SK-N-SH (cell line): ENCODE measurements at regions not wholly inside any gene's neighbourhood (a gene's known extent, or its start where the extent isn't known, plus 50 kb on each side); places are given as distances from the start of the nearest gene placed in this dataset.

Source experiments
- CTCF ChIA-PET: fragments of 300-600, 350-600 bp; formaldehyde crosslinking; extraction: SDS; loops from one replicate; lab custom pipeline; 2021; lab: Yijun Ruan, JAX
- POLR2A ChIA-PET: fragments of 350-600 bp; sonication (Branson Sonifier 250); formaldehyde crosslinking; extraction: SDS; loops from one replicate; lab custom pipeline; 2020; ENCODE audit warnings: antibody characterized with exemption, inconsistent platforms; lab: Yijun Ruan, JAX
- DNase-seq: peaks from one replicate; pipeline ENCODE4 v3.0.0; 2012
- H2AFZ ChIP-seq: fragments of 200-600 bp; sonication (generic); 2 replicates; pipeline ENCODE4 v1.8.1; 2016; ENCODE audit warnings: antibody characterized with exemption, mild to moderate bottlenecking, low read depth
- H3F3A ChIP-seq: fragments of 200-600 bp; sonication (generic); replicated peaks from 2 replicates; pipeline ENCODE3; 2016; ENCODE audit warnings: antibody characterized with exemption, mild to moderate bottlenecking; ENCODE audit not compliant: insufficient read depth
- H3K27ac ChIP-seq, 2 experiments: fragments of 200-500 bp in 1 of 2; fragments of 200-600 bp in 1 of 2; sonication (Bioruptor generic) in 1 of 2; sonication (generic), shearing (Covaris generic) in 1 of 2; 2 replicates each; pipeline versions ENCODE4 v1.5.1 to v1.6.1; 2014 to 2016; ENCODE audit warnings: low read depth in 2 of 2, inconsistent platforms in 1 of 2, low read length in 1 of 2, mild to moderate bottlenecking in 1 of 2, mixed read lengths in 1 of 2
- H3K27me3 ChIP-seq: fragments of 200-600 bp; sonication (generic), shearing (Covaris generic); 2 replicates; pipeline ENCODE4 v1.6.1; 2016; ENCODE audit warnings: mixed run types; ENCODE audit not compliant: insufficient read depth
- H3K36me3 ChIP-seq, 2 experiments: fragments of 200-500 bp in 1 of 2; fragments of 200-600 bp in 1 of 2; sonication (Bioruptor generic) in 1 of 2; sonication (generic) in 1 of 2; replicated peaks in 1 of 2; 2 replicates each; pipeline versions ENCODE3 to v1.5.1; 2014 to 2016; ENCODE audit warnings: low read length in 1 of 2, mild to moderate bottlenecking in 1 of 2; ENCODE audit not compliant: insufficient read depth in 2 of 2, control insufficient read depth in 1 of 2
- H3K4me1 ChIP-seq, 2 experiments: fragments of 200-500 bp in 1 of 2; fragments of 200-600 bp in 1 of 2; sonication (Bioruptor generic) in 1 of 2; sonication (generic), shearing (Covaris generic) in 1 of 2; 2 replicates each; pipeline versions ENCODE4 v1.5.1 to v1.6.1; 2014 to 2016; ENCODE audit warnings: low read depth in 1 of 2, low read length in 1 of 2, mixed run types in 1 of 2; ENCODE audit not compliant: insufficient read depth in 2 of 2, control insufficient read depth in 1 of 2
- H3K4me2 ChIP-seq: fragments of 200-600 bp; sonication (generic), shearing (Covaris generic); 2 replicates; pipeline ENCODE4 v1.6.1; 2017; ENCODE audit warnings: mixed run types
- H3K4me3 ChIP-seq, 2 experiments: fragments of 200-500 bp in 1 of 2; fragments of 200-600 bp in 1 of 2; sonication (Bioruptor generic) in 1 of 2; sonication (generic), shearing (Covaris generic) in 1 of 2; 2 replicates each; pipeline versions ENCODE4 v1.5.1 to v1.8.1; 2014 to 2016; ENCODE audit warnings: low read depth in 2 of 2, inconsistent platforms in 1 of 2, low read length in 1 of 2, mild to moderate bottlenecking in 1 of 2, mixed read lengths in 1 of 2, moderate library complexity in 1 of 2
- H3K79me2 ChIP-seq: fragments of 200-600 bp; sonication (generic); 2 replicates; pipeline ENCODE4 v1.8.1; 2017; ENCODE audit warnings: mild to moderate bottlenecking; ENCODE audit not compliant: insufficient read depth
- H3K9ac ChIP-seq: fragments of 200-600 bp; sonication (generic); 2 replicates; pipeline ENCODE4 v1.6.1; 2017; ENCODE audit warnings: mixed run types
- H3K9me2 ChIP-seq: fragments of 200-600 bp; sonication (generic); 2 replicates; pipeline ENCODE4 v1.6.1; 2017; ENCODE audit warnings: mixed run types
- H3K9me3 ChIP-seq: fragments of 200-600 bp; sonication (generic); 2 replicates; pipeline ENCODE4 v1.6.1; 2017; ENCODE audit warnings: mixed run types, mild to moderate bottlenecking, moderate library complexity
- H4K20me1 ChIP-seq: fragments of 200-600 bp; sonication (generic); 2 replicates; pipeline ENCODE4 v1.6.1; 2017; ENCODE audit warnings: mild to moderate bottlenecking, mixed run types; ENCODE audit not compliant: insufficient read depth
- CTCF ChIP-seq: fragments of 200-600 bp; sonication (generic); IDR thresholded peaks from 2 replicates; pipeline ENCODE4 v1.6.1; 2017; ENCODE audit warnings: antibody characterized with exemption, mild to moderate bottlenecking, moderate library complexity
- FOXJ3 ChIP-seq: sonication (generic); formaldehyde crosslinking; IDR thresholded peaks from 2 replicates; pipeline ENCODE4 v1.5.1; 2020; ENCODE audit warnings: mild to moderate bottlenecking, missing genetic modification reagents
- GABPA ChIP-seq: IDR thresholded peaks from 2 replicates; pipeline ENCODE4 v1.4.0; 2012; ENCODE audit warnings: low read depth, mild to moderate bottlenecking
- GATA2 ChIP-seq: sonication (generic); formaldehyde crosslinking; IDR thresholded peaks from 2 replicates; pipeline ENCODE4 v1.5.0; 2020; ENCODE audit warnings: mild to moderate bottlenecking, missing genetic modification reagents
- PBX3 ChIP-seq: IDR thresholded peaks from 2 replicates; pipeline ENCODE4; 2012
- RAD21 ChIP-seq: IDR thresholded peaks from 2 replicates; pipeline ENCODE4 v1.6.1; 2012; ENCODE audit warnings: mild to moderate bottlenecking, low read length
- REST ChIP-seq: IDR thresholded peaks from 2 replicates; pipeline ENCODE4 v1.6.1; 2012; ENCODE audit warnings: mild to moderate bottlenecking, low read depth, low read length, moderate library complexity
- SMC3 ChIP-seq: IDR thresholded peaks from 2 replicates; pipeline ENCODE4 v1.6.1; 2012; ENCODE audit warnings: low read depth, low read length, improper control_type of control experiment
- TAF1 ChIP-seq: IDR thresholded peaks from 2 replicates; pipeline ENCODE4 v1.6.1; 2012; ENCODE audit warnings: low read depth, mild to moderate bottlenecking, low read length, moderate library complexity, borderline replicate concordance
- WGBS: methylation state at CpG from one replicate; pipeline ENCODE4 v1.1.6; 2017; ENCODE audit warnings: low lambda C conversion rate; 5-methylcytosine and 5-hydroxymethylcytosine counted together

- TF ChIP-seq GATA2 (CRISPR knock-in tag) (no peak), TAF1 (no peak), REST (no peak), PBX3 (no peak), GABPA (no peak)
- no peaks in the 10 kb centered on the region; a peak in 1 of 4 replicates for H3K4me1 ChIP-seq
Observed at GRCh38 chr10:64115471-64115870, 594.3 kb downstream of the REEP3 start.

GRCh38 chr10:64115908-64116643 lies 594.9 kb downstream of the REEP3 start:
- H3K4me2 ChIP-seq, result no peak overlapping the region
- CTCF ChIA-PET, result interaction anchor here (0.6 to 1.2 kb wide), 4 partner anchors 9 to 614 kb away, joined by 3 read pairs; no protein-coding TSS in a partner anchor
- TF ChIP-seq CTCF (peak; percentile 55), FOXJ3 (CRISPR knock-in tag) (no peak), SMC3 (peak; percentile 35), RAD21 (peak; percentile 70)
- TF ChIP-seq, all 33 proteins: peak for 3

More at GRCh38 chr10:64115471-64115870, 594.3 kb downstream of the REEP3 start:
- Histone ChIP-seq H3F3A (no peaks in the 10 kb centered on the region), H2AFZ (no peak overlapping the region), H3K9ac (no peak overlapping the region), H3K79me2 (no peaks in the 10 kb centered on the region), H4K20me1 (no peaks in the 10 kb centered on the region), H3K36me3 (no peaks in the 10 kb centered on the region), H3K4me2 (no peak overlapping the region), H3K9me3 (no peaks in the 10 kb centered on the region), H3K27me3 (no peaks in the 10 kb centered on the region), H3K4me3 (no peak overlapping the region), H3K9me2 (no peaks in the 10 kb centered on the region), H3K27ac (no peak overlapping the region)
- no peak for DNase-seq
- ChIA-PET CTCF (interaction anchor here (0.6 to 1.2 kb wide), 4 partner anchors 9 to 615 kb away, joined by 3 read pairs; no protein-coding TSS in a partner anchor), POLR2A (no interaction called here)
- WGBS, result 5% methylated on average over 1 of the region's 1 CpG

More at GRCh38 chr10:64115908-64116643, 594.9 kb downstream of the REEP3 start:
- H4K20me1 ChIP-seq, result no peaks in the 10 kb centered on the region
- DNase-seq, result peak; percentile 44
- H3K9me2 ChIP-seq, result no peaks in the 10 kb centered on the region
- no peak overlapping the region; a peak in 1 of 4 replicates for H3K4me3 ChIP-seq
- H2AFZ ChIP-seq, result no peak overlapping the region
- no peaks in the 10 kb centered on the region for H3K79me2 ChIP-seq
- no peaks in the 10 kb centered on the region for H3K9me3 ChIP-seq
- no peaks in the 10 kb centered on the region for H3K36me3 ChIP-seq
- 37% methylated on average over 4 of the region's 4 CpGs for WGBS
- H3K9ac ChIP-seq, result no peak overlapping the region
- POLR2A ChIA-PET, result no interaction called here
- H3K27ac ChIP-seq, result no peak overlapping the region
- H3F3A ChIP-seq, result no peaks in the 10 kb centered on the region
- H3K4me1 ChIP-seq, result no peaks in the 10 kb centered on the region; a peak in 1 of 4 replicates
- H3K27me3 ChIP-seq, result no peaks in the 10 kb centered on the region
